Lower leg skin (tissue), 4 donors: ENCODE measurements at regions not wholly inside any gene's neighbourhood (a gene's known extent, or its start where the extent isn't known, plus 50 kb on each side); places are given as distances from the start of the nearest gene placed in this dataset.

Source experiments
- DNase-seq, 2 donors: peaks; one replicate each; pipeline ENCODE4 v3.0.0-alpha.2; 2019; ENCODE audit warnings: low spot score in 2 of 2
- H3K4me3 ChIP-seq: fragments of 200-600 bp; sonication (generic); 2 replicates; pipeline ENCODE4 v1.5.1; 2017; ENCODE audit warnings: mild to moderate bottlenecking, low read depth; ENCODE audit not compliant: poor library complexity, severe bottlenecking
- POLR2A ChIP-seq, 2 donors: fragments of 450-650 bp; IDR thresholded peaks; one replicate each; pipeline ENCODE4 v1.6.1; 2016 to 2017; ENCODE audit warnings: antibody characterized with exemption in 2 of 2, mild to moderate bottlenecking in 1 of 2, moderate library complexity in 1 of 2
- WGBS, 2 donors: methylation state at CpG; one replicate each; pipeline ENCODE4 v1.1.5; 2018; 5-methylcytosine and 5-hydroxymethylcytosine counted together
- intact Hi-C: fragments of 100-400 bp; cut with DNase I; formaldehyde crosslinking; loops from one replicate; pipeline ENCODE4 v1.15.0; 2023; ENCODE audit warnings: low total_unique reads
- TF ChIP-seq, protein P1 (sequence below), 3 donors: fragments of 450-650 bp; IDR thresholded peaks; one replicate each; pipeline ENCODE4 v1.5.1; 2016; ENCODE audit warnings: antibody characterized with exemption in 3 of 3, mild to moderate bottlenecking in 3 of 3, moderate library complexity in 2 of 3

DNA sequence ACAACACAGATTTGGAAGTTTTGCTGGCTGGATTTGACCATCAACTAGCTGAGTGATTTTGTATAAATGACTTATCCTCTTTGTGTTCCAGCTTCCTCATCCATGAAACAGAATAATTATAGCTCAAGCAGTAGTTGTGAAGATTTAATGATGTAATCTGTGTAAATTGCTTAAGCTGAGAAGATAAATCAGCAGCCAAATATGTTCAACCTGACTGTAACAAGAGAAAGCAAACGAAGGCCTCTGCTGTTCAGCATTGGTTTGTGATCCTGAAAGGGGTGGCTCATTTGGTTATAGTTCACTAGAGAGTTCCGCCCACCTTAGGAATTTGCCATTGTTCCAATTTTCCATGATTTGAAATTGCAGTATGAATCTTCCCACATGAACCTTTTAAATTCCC lies 75.7 kb upstream of the CCDC112 start:
- DNase-seq, result no peak

DNA sequence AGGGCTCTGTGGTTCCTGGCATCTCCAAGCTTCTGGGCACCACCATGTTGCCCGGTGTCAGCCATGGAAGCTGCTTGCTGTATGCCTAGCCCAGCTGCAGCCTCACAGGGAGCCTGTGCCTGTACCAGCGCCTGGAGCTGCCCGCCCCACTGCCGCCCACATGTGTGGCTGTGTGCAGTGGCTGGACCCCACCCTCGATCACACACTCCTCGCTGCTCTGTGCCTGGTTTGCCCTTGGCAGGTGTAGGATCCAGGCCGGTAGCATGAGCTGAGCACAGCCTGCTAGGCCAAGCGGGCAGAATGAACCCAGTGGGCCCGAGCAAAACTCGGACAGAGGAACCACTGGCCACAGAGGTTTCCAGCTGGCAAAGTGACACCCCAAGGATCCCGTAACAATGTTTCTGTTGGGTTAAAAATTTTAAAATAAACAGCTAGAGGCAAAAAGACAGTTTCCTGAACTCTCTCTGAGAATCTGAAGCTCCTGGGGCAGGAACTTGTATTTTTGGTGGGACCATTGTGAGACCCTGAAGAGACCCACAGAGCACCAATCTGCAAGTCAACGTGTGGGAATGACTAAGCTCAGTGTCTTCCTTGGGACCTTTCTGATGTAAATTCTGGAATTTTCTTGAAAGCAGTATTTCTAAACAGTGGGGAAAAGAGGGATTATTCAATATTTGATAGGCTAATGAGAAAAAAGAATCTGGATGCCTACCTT lies 73.1 kb upstream of the CCDC112 start:
- 82 to 92% methylated on average over 8 to 11 of the region's 12 CpGs for WGBS, 2 donors
- TF ChIP-seq, protein P1, sequence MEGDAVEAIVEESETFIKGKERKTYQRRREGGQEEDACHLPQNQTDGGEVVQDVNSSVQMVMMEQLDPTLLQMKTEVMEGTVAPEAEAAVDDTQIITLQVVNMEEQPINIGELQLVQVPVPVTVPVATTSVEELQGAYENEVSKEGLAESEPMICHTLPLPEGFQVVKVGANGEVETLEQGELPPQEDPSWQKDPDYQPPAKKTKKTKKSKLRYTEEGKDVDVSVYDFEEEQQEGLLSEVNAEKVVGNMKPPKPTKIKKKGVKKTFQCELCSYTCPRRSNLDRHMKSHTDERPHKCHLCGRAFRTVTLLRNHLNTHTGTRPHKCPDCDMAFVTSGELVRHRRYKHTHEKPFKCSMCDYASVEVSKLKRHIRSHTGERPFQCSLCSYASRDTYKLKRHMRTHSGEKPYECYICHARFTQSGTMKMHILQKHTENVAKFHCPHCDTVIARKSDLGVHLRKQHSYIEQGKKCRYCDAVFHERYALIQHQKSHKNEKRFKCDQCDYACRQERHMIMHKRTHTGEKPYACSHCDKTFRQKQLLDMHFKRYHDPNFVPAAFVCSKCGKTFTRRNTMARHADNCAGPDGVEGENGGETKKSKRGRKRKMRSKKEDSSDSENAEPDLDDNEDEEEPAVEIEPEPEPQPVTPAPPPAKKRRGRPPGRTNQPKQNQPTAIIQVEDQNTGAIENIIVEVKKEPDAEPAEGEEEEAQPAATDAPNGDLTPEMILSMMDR (IDR thresholded peaks at IDR 0.05), result no peak
- no peak for TF ChIP-seq POLR2A (IDR thresholded peaks at IDR 0.05)
- H3K4me3 ChIP-seq, result no peak overlapping the region
- DNase-seq, result no peak
- intact Hi-C loops, result no loop called here

More for the DNA sequence above, 75.7 kb upstream of the CCDC112 start:
- TF ChIP-seq, protein P1 (IDR thresholded peaks at IDR 0.05), result no peak
- TF ChIP-seq POLR2A (IDR thresholded peaks at IDR 0.05), result no peak
- intact Hi-C loops, result no loop called here
- WGBS, 2 donors, result 37 to 40% methylated on average over 2 of the region's 2 CpGs
- H3K4me3 ChIP-seq, result no peak overlapping the region

DNA sequence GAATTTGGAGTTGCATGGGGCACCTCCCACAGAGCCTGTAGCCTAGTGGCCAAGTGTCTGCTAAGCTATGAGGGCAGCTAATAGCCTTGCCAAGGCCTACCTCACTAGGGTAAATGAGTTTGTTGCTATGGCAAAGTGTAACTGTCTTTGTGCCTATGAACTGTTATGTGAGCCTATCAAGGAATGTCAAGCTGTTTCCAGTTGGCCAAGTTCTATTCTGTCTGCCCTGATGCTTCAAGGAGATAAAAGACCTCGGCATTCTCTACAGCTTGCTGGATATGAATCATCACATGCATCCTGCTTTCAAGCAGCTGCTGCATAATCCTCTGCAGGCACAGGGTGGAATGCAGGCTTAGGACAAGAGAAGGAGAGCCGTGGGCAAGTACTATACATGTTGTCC lies 69.8 kb upstream of the CCDC112 start:
- TF ChIP-seq, protein P1 (IDR thresholded peaks at IDR 0.05), result no peak
- no peak for TF ChIP-seq POLR2A (IDR thresholded peaks at IDR 0.05)
- intact Hi-C loops, result no loop called here
- no peak overlapping the region for H3K4me3 ChIP-seq
- 26 to 37% methylated on average over 2 of the region's 2 CpGs for WGBS, 2 donors
- no peak for DNase-seq

DNA sequence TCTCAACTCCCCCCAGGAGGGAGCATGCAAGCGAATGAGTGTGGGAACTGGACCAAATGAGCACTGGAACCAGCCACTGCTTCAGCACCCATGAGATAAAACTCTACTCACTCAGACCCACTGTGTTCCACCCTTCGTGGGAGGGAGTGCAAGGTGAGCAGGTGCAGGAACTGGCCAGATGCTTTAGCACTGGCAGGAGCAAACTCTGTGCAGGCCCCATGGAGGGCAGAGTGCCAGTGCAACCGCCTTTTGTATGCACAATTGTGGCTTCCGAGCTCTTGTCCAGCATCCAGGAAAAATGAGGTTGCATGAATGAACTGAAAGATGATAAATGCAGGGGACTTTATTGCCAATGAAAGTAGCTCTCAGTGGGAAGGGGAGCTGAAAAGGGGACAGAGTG lies 67.4 kb upstream of the CCDC112 start:
- 71 to 83% methylated on average over 3 to 4 of the region's 4 CpGs for WGBS, 2 donors
- no peak for DNase-seq
- H3K4me3 ChIP-seq, result no peak overlapping the region
- TF ChIP-seq, protein P1 (IDR thresholded peaks at IDR 0.05), result no peak
- TF ChIP-seq POLR2A (IDR thresholded peaks at IDR 0.05), result no peak
- intact Hi-C loops, result no loop called here

DNA sequence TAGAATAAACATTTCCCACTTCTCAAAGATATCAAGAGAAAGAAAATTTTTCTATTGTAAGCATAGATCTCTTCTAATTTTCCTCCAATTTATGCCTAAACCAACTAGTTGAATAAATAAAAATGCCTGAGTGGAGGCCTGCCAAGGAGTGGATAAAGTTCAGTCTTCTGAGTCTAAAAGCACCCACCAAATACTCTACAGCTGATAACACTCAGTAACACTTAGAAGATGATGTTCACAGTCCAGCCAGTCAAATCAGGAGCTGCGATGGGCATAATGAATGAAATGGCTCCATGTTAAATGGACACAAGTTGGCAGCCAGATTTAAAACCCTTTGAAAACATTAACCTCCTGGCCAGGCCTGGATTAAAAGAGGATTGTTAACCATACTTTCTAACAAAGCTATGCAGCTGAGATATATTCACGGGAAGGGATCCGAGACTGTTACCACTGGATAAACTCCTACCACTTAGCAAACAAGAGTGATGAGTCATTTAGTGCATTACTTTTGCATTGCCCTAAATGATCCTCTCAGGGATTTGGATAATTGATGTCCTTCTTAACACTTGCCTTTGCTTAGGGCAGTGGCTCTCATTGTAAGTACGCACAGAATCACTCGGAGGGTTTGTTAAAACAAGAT lies 63.7 kb upstream of the CCDC112 start:
- no peak for TF ChIP-seq POLR2A (IDR thresholded peaks at IDR 0.05)
- TF ChIP-seq, protein P1 (IDR thresholded peaks at IDR 0.05), result no peak
- DNase-seq, result no peak
- H3K4me3 ChIP-seq, result no peak overlapping the region
- WGBS, 2 donors, result 86 to 92% methylated on average over 5 of the region's 5 CpGs
- intact Hi-C loops, result no loop called here
